T-cell (primary cell): ENCODE measurements at regions not wholly inside any gene's neighbourhood (a gene's known extent, or its start where the extent isn't known, plus 50 kb on each side); places are given as distances from the start of the nearest gene placed in this dataset.

Source experiments
- ATAC-seq, 4 experiments: fragments of 200-7000 bp in 3 of 4; fragments of 150-1000 bp in 1 of 4; cut with Tn5 transposase; replicated peaks in 1 of 4; 1 replicate in 3 of 4; 2 replicates in 1 of 4; pipeline ENCODE4 v1.10.0; 2021; ENCODE audit warnings: moderate library complexity in 3 of 4, mild to moderate bottlenecking in 2 of 4, moderate number of reproducible peaks in 1 of 4
- CTCF ChIA-PET, 2 donors: fragments of 300-600 bp; sonication (Branson Sonifier 250); formaldehyde crosslinking; loops; one replicate each; lab custom pipeline; 2022; ENCODE audit warnings: antibody characterized with exemption in 2 of 2; lab: Charles Lee
- POLR2A ChIA-PET, 2 donors: fragments of 300-600 bp; sonication (Branson Sonifier 250); formaldehyde crosslinking; loops; one replicate each; lab custom pipeline; 2022; ENCODE audit warnings: antibody characterized with exemption in 2 of 2; lab: Charles Lee
- DNase-seq, 35 experiments: peaks; one replicate each; pipeline versions ENCODE4 v3.0.0 to v3.0.0-alpha.2; 2013 to 2023
- H3K27ac ChIP-seq: one replicate; pipeline ENCODE4 v1.5.1; 2013; ENCODE audit warnings: low read length
- H3K27me3 ChIP-seq, 2 experiments: replicated peaks in 1 of 2; 1 replicate in 1 of 2; 2 replicates in 1 of 2; pipeline versions ENCODE4 v1.6.1 to v1.7.0; 2013; ENCODE audit warnings: low read length in 1 of 2, mixed read lengths in 1 of 2; ENCODE audit not compliant: control insufficient read depth in 2 of 2, insufficient read depth in 2 of 2; ENCODE audit errors: extremely low read depth in 1 of 2
- H3K36me3 ChIP-seq, 2 donors: 1 replicate in 1 of 2; 2 replicates in 1 of 2; pipeline versions ENCODE4 v1.6.1 to v1.7.0; 2013; ENCODE audit warnings: low read length in 1 of 2; ENCODE audit not compliant: control insufficient read depth in 2 of 2, insufficient read depth in 1 of 2; ENCODE audit errors: extremely low read depth in 1 of 2
- H3K4me1 ChIP-seq, 2 experiments: 1 replicate in 1 of 2; 2 replicates in 1 of 2; pipeline versions ENCODE4 v1.6.1 to v1.7.0; 2013; ENCODE audit warnings: low read length in 2 of 2, mixed read lengths in 1 of 2; ENCODE audit not compliant: insufficient read depth in 2 of 2, control insufficient read depth in 1 of 2; ENCODE audit errors: extremely low read depth in 1 of 2
- H3K4me3 ChIP-seq, 2 donors: 1 replicate in 1 of 2; 2 replicates in 1 of 2; pipeline versions ENCODE4 v1.5.1 to v1.7.0; 2013; ENCODE audit warnings: mild to moderate bottlenecking in 2 of 2, low read length in 1 of 2, moderate library complexity in 1 of 2; ENCODE audit not compliant: control insufficient read depth in 1 of 2; ENCODE audit errors: extremely low read depth in 1 of 2
- H3K9me3 ChIP-seq: 2 replicates; pipeline ENCODE4 v1.7.0; 2013
- H3K27ac Mint-ChIP-seq, 2 donors: one replicate each; pipeline ENCODE4 v1.8.0; 2020 to 2021; ENCODE audit warnings: mild to moderate bottlenecking in 2 of 2, mixed read lengths in 2 of 2
- H3K27me3 Mint-ChIP-seq, 2 donors: one replicate each; pipeline ENCODE4 v1.8.0; 2021 to 2022; ENCODE audit warnings: mixed read lengths in 2 of 2
- H3K36me3 Mint-ChIP-seq: one replicate; pipeline ENCODE4 v1.8.0; 2021; ENCODE audit warnings: mixed read lengths
- H3K4me1 Mint-ChIP-seq, 3 donors: one replicate each; pipeline ENCODE4 v1.8.0; 2020 to 2022; ENCODE audit warnings: mixed read lengths in 3 of 3, mild to moderate bottlenecking in 1 of 3
- H3K4me3 Mint-ChIP-seq, 3 donors: one replicate each; pipeline ENCODE4 v1.8.0; 2020 to 2022; ENCODE audit warnings: mild to moderate bottlenecking in 3 of 3, mixed read lengths in 3 of 3, moderate library complexity in 3 of 3
- H3K9me3 Mint-ChIP-seq, 3 donors: one replicate each; pipeline ENCODE4 v1.8.0; 2020 to 2022; ENCODE audit warnings: mixed read lengths in 3 of 3
- WGBS: methylation state at CpG from one replicate; pipeline ENCODE4 v1.1.5; 2013; ENCODE audit warnings: missing lambda C conversion rate; ENCODE audit not compliant: insufficient coverage; 5-methylcytosine and 5-hydroxymethylcytosine counted together

- no peaks in the 10 kb centered on the region for H3K9me3 Mint-ChIP-seq
- WGBS: 86% methylated on average over 2 of the region's 3 CpGs
- Histone ChIP-seq H3K36me3 (no peaks in the 10 kb centered on the region), H3K4me3 (no peak overlapping the region), H3K27ac (no peak overlapping the region), H3K27me3 (no peaks in the 10 kb centered on the region), H3K4me1 (no peaks in the 10 kb centered on the region), H3K9me3 (no peaks in the 10 kb centered on the region)
- ATAC-seq: no peak
- ChIA-PET CTCF (no interaction called here), POLR2A (no interaction called here)
- no peaks in the 10 kb centered on the region for H3K4me1 Mint-ChIP-seq
- H3K4me3 Mint-ChIP-seq: no peak overlapping the region
- no peak overlapping the region for H3K27ac Mint-ChIP-seq
- DNase-seq: no peak
- peaks cover 1 to 3% of the 10 kb centered on the region in 2 donors for H3K27me3 Mint-ChIP-seq
- no peaks in the 10 kb centered on the region for H3K36me3 Mint-ChIP-seq
Measured at GRCh38 chr5:93257616-93258015, 323.4 kb downstream of the NR2F1-AS1 start.

DNA sequence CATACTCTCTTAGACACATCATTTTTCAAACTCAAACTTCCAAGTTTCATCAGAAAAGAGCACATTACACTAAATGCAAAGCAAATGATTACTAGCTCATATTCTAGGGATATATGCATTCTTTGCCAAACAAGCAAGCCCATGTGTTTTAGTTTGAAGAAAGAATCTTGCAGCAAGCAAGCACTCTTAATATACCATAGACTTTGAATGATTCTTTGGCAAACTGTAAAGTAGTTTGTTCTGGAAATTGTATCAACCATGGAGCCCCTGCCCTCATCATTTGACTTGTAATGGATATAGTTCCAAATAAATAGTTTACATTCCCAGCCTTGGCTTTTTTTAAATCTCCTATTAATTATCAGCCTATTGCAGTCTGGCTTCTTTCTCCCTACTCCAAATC lies 325.2 kb downstream of the NR2F1-AS1 start:
- Histone ChIP-seq H3K27me3 (no peaks in the 10 kb centered on the region), H3K4me1 (no peaks in the 10 kb centered on the region), H3K27ac (no peak overlapping the region), H3K36me3 (no peaks in the 10 kb centered on the region), H3K9me3 (no peaks in the 10 kb centered on the region), H3K4me3 (no peak overlapping the region)
- no peak overlapping the region for H3K27ac Mint-ChIP-seq
- DNase-seq (no peak), ATAC-seq (no peak)
- no peaks in the 10 kb centered on the region for H3K36me3 Mint-ChIP-seq
- H3K27me3 Mint-ChIP-seq: peaks cover 1 to 3% of the 10 kb centered on the region in 2 donors
- H3K4me1 Mint-ChIP-seq: no peaks in the 10 kb centered on the region
- H3K9me3 Mint-ChIP-seq: no peaks in the 10 kb centered on the region
- no peak overlapping the region for H3K4me3 Mint-ChIP-seq
- CTCF ChIA-PET: no interaction called here
- POLR2A ChIA-PET: no interaction called here

- Mint-ChIP-seq H3K36me3 (no peaks in the 10 kb centered on the region), H3K27ac (no peak overlapping the region), H3K9me3 (no peaks in the 10 kb centered on the region), H3K27me3 (peaks cover 0 to 1% of the 10 kb centered on the region in 2 donors), H3K4me1 (no peaks in the 10 kb centered on the region), H3K4me3 (no peak overlapping the region)
- Histone ChIP-seq H3K4me1 (no peaks in the 10 kb centered on the region), H3K36me3 (no peaks in the 10 kb centered on the region), H3K27me3 (no peaks in the 10 kb centered on the region), H3K4me3 (no peak overlapping the region), H3K27ac (no peak overlapping the region), H3K9me3 (no peaks in the 10 kb centered on the region)
- ChIA-PET CTCF (no interaction called here), POLR2A (no interaction called here)
- DNase-seq (no peak), ATAC-seq (no peak)
- no CpG with 5 or more reads among the region's 4 CpGs for WGBS
Measured at GRCh38 chr5:93252165-93252564, 328.9 kb downstream of the NR2F1-AS1 start.

GRCh38 chr5:93251347-93251746 lies 329.7 kb downstream of the NR2F1-AS1 start:
- Mint-ChIP-seq H3K27ac (no peak overlapping the region), H3K36me3 (no peaks in the 10 kb centered on the region), H3K4me3 (no peak overlapping the region), H3K4me1 (no peaks in the 10 kb centered on the region), H3K9me3 (no peaks in the 10 kb centered on the region), H3K27me3 (peaks cover 0 to 1% of the 10 kb centered on the region in 2 donors)
- H3K36me3 ChIP-seq: no peaks in the 10 kb centered on the region
- no peak for ATAC-seq
- H3K27ac ChIP-seq: no peak overlapping the region
- H3K9me3 ChIP-seq: no peaks in the 10 kb centered on the region
- ChIA-PET CTCF (no interaction called here), POLR2A (no interaction called here)
- DNase-seq: no peak
- H3K4me3 ChIP-seq: no peak overlapping the region
- no peaks in the 10 kb centered on the region for H3K4me1 ChIP-seq
- WGBS: no CpG with 5 or more reads among the region's 2 CpGs
- no peaks in the 10 kb centered on the region for H3K27me3 ChIP-seq

GRCh38 chr5:93250424-93250823 lies 330.6 kb downstream of the NR2F1-AS1 start:
- POLR2A ChIA-PET: no interaction called here
- WGBS: no CpG with 5 or more reads among the region's 2 CpGs
- no peaks in the 10 kb centered on the region for H3K4me1 Mint-ChIP-seq
- no peaks in the 10 kb centered on the region for H3K27me3 ChIP-seq
- CTCF ChIA-PET: no interaction called here
- ATAC-seq: no peak
- no peak overlapping the region for H3K4me3 Mint-ChIP-seq
- H3K4me1 ChIP-seq: no peaks in the 10 kb centered on the region
- H3K27ac ChIP-seq: no peak overlapping the region
- H3K36me3 ChIP-seq: no peaks in the 10 kb centered on the region
- no peak overlapping the region for H3K27ac Mint-ChIP-seq
- no peaks in the 10 kb centered on the region for H3K9me3 ChIP-seq
- H3K4me3 ChIP-seq: no peak overlapping the region
- H3K36me3 Mint-ChIP-seq: no peaks in the 10 kb centered on the region
- H3K9me3 Mint-ChIP-seq: no peaks in the 10 kb centered on the region
- no peak for DNase-seq
- H3K27me3 Mint-ChIP-seq: no peaks in the 10 kb centered on the region

- ChIA-PET CTCF (no interaction called here), POLR2A (no interaction called here)
- no peak overlapping the region for H3K4me3 ChIP-seq
- H3K36me3 Mint-ChIP-seq: no peaks in the 10 kb centered on the region
- H3K9me3 ChIP-seq: no peaks in the 10 kb centered on the region
- H3K27me3 Mint-ChIP-seq: no peaks in the 10 kb centered on the region
- no peaks in the 10 kb centered on the region for H3K27me3 ChIP-seq
- H3K4me3 Mint-ChIP-seq: no peak overlapping the region
- 100% methylated on average over 1 of the region's 11 CpGs for WGBS
- H3K4me1 Mint-ChIP-seq: no peaks in the 10 kb centered on the region
- ATAC-seq (no peak), DNase-seq (no peak)
- no peaks in the 10 kb centered on the region for H3K4me1 ChIP-seq
- no peaks in the 10 kb centered on the region for H3K9me3 Mint-ChIP-seq
- H3K27ac ChIP-seq: no peak overlapping the region
- no peak overlapping the region for H3K27ac Mint-ChIP-seq
- no peaks in the 10 kb centered on the region for H3K36me3 ChIP-seq
Measured at GRCh38 chr5:93249651-93250289, 331.2 kb downstream of the NR2F1-AS1 start.

DNA sequence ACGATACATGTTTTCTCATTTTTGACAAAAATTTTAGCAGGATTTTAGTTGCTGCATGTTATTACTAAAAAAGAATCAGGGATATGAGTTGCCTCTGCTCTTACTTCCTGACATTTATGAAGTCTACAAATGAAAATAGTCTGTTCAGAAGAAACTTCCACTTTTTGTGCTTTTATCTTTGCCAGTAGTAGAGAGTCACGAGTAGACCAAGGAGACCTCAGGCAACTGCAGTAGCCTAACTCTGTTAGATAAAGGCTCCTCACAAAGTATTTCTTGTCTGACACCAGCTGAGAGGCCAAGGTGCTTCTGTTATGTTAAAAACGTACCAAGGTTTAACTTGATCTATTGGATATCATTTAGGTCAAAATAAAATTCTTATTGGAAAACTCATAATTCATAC lies 333.9 kb downstream of the NR2F1-AS1 start:
- H3K9me3 Mint-ChIP-seq: no peaks in the 10 kb centered on the region
- ATAC-seq: no peak
- no peaks in the 10 kb centered on the region for H3K27me3 Mint-ChIP-seq
- no peak overlapping the region for H3K4me3 ChIP-seq
- POLR2A ChIA-PET: no interaction called here
- H3K36me3 ChIP-seq: no peaks in the 10 kb centered on the region
- no CpG with 5 or more reads among the region's 3 CpGs for WGBS
- H3K4me1 ChIP-seq: no peaks in the 10 kb centered on the region
- no peaks in the 10 kb centered on the region for H3K27me3 ChIP-seq
- H3K4me3 Mint-ChIP-seq: no peak overlapping the region
- H3K27ac Mint-ChIP-seq: no peak overlapping the region
- H3K27ac ChIP-seq: no peak overlapping the region
- no peaks in the 10 kb centered on the region for H3K9me3 ChIP-seq
- no peaks in the 10 kb centered on the region for H3K4me1 Mint-ChIP-seq
- no peak for DNase-seq
- H3K36me3 Mint-ChIP-seq: no peaks in the 10 kb centered on the region
- CTCF ChIA-PET: no interaction called here
